ENCODE measurements at regions not wholly inside any gene's neighbourhood (a gene's known extent, or its start where the extent isn't known, plus 50 kb on each side); places are given as distances from the start of the nearest gene placed in this dataset.

DNA sequence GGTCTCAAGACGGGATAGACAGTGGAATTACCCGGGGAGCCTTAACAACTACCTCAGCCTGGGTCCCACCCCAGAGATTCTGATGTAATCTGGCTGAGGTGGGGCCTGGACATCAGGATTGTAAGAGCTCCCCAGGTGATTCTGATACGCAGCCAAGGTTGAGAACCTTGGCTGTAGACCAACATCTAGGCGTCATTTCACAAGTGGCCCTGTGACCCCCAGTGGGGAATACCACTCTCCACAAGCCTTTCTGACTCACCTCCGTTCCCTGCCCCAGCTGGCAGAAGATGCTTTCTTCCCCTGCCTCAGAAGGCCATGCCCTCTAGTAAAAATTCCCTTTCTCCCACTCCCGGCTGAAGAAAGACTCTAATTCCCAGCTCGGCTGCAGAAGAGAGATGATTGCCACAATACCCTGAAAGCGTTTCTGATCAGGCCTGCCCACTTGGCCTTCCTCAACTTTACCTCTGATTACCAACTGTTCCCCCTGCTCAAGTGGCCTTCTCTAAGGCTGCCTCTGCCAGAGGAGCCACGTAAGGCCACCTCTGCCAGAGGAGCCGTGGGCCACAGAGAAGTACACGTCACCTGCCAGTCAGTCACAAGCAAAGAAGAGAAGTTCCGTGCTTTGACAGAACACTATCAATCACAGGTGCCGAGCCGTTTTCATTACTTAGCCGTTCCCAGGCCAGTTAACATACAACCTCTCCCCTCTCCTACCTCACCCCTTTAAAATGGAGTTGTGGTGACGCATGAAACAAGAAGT is 116.8 kb upstream of the PKDCC start:
- Mint-ChIP-seq H3K36me3 (no peaks in the 10 kb centered on the region), H3K4me3 (no peak overlapping the region), H3K27ac (no peak overlapping the region), H3K27me3 (peaks cover 25% of the 10 kb centered on the region), H3K4me1 (ENCODE audit: unreplicated experiment) (peaks cover 62% of the 10 kb centered on the region), H3K9me3 (peaks cover 3% of the 10 kb centered on the region)
- DNase-seq (ENCODE audit: extremely low spot score, unreplicated experiment) = no peak
- TF ChIP-seq, protein P1, sequence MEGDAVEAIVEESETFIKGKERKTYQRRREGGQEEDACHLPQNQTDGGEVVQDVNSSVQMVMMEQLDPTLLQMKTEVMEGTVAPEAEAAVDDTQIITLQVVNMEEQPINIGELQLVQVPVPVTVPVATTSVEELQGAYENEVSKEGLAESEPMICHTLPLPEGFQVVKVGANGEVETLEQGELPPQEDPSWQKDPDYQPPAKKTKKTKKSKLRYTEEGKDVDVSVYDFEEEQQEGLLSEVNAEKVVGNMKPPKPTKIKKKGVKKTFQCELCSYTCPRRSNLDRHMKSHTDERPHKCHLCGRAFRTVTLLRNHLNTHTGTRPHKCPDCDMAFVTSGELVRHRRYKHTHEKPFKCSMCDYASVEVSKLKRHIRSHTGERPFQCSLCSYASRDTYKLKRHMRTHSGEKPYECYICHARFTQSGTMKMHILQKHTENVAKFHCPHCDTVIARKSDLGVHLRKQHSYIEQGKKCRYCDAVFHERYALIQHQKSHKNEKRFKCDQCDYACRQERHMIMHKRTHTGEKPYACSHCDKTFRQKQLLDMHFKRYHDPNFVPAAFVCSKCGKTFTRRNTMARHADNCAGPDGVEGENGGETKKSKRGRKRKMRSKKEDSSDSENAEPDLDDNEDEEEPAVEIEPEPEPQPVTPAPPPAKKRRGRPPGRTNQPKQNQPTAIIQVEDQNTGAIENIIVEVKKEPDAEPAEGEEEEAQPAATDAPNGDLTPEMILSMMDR (conservative IDR thresholded peaks at IDR 0.05) = no peak

DNA sequence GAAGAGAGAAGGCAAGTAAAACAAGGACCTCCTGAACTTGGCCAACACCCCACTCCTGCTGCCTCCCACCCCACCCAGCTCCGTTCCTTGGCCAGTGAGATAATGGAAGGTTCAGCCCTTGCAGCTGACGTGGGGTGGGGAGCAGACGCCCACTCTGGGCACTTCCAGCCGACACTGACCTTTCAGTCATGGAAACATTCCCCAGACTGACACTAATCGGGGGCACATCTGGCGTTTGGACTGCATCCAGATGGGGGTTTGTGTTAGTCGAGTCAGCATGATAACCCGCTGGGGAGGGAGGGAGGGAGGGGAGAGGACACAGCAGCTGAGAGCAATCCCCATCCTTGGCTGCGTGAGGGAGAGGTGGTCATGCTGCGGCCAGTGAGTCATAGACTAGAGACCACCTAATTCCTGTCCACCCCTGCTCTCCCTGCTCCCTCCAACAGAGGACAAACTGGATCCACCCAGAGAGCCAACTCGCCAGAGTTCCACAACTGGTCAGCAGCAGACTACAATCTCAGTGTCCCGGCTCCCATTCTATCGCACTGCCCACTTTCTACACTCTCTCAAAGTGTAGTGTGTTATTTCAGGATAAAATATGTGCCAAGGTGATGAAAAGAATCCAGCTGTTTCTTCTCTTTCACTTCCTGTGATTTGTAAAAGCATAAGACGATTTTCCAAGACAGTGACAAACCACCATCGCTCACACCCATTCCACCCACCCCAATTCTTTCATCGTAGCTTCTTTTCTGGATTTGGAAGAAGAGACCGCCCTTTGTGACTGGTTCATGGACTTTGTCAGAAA is 115.4 kb upstream of the PKDCC start:
- Mint-ChIP-seq H3K36me3 (no peaks in the 10 kb centered on the region), H3K9me3 (peaks cover 3% of the 10 kb centered on the region), H3K4me3 (peak overlapping the region; percentile 52), H3K27me3 (peaks cover 25% of the 10 kb centered on the region), H3K4me1 (ENCODE audit: unreplicated experiment) (peaks cover 71% of the 10 kb centered on the region), H3K27ac (no peak overlapping the region)
- peak; percentile 77 for DNase-seq (ENCODE audit: extremely low spot score, unreplicated experiment)
- TF ChIP-seq, protein P1 (conservative IDR thresholded peaks at IDR 0.05) = no peak

DNA sequence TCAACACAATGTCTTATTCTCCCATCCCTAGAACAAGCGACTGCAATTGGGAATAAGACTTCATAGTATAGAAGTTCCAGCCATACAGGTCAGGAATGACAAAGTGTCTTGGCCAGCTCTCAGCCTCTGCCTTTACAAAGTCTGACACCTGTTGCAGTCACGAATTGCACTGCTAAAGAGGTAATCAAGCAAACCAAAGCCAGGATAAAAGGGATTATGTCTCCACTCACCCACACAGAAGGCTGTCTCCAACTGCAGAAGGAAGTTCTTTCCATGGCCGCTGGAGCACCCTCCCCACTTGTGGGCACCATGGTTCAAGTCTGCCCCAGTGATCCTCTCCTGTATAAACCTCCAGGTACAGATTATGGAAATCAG is 114.8 kb upstream of the PKDCC start:
- Mint-ChIP-seq H3K4me1 (ENCODE audit: unreplicated experiment) (peaks cover 74% of the 10 kb centered on the region), H3K27ac (no peak overlapping the region), H3K4me3 (peak overlapping the region; percentile 32), H3K36me3 (no peaks in the 10 kb centered on the region), H3K27me3 (peaks cover 23% of the 10 kb centered on the region), H3K9me3 (peaks cover 3% of the 10 kb centered on the region)
- TF ChIP-seq, protein P1 (conservative IDR thresholded peaks at IDR 0.05) = no peak
- DNase-seq (ENCODE audit: extremely low spot score, unreplicated experiment) = no peak

DNA sequence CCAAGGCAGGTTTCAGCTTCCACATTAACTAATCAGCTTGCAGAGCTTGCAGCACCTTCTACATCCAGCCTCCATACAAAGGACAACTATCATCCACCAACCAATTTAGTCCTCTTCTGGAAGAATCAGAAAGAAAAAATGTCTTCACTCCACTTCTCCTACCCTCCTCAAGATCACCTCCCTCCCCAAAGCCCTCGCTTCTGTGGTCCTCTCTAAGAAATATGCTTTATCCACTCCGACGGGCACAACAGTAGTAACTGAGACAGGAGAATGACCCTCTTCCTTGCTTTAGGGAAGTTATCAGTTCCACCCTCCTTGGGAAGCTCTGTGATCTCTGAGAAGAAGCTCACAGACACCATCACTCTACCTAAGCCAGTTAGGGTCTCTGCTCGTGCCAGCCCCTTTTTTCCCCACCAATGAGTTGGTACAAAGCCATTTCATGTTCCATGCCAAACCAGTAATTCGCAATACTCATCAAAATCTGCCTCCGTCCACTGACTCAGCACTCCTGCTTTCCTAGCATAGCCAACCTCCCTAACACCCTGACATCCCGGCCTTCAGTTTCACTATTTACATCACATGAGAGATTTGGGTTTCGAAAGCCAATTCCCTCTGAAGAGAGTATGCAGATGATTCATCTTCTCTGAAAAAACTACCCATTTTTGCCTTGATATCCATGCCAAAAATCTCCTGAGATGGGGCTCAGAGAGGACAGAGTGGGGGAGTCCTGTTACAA is 114.1 kb upstream of the PKDCC start:
- H3K36me3 Mint-ChIP-seq = no peaks in the 10 kb centered on the region
- DNase-seq (ENCODE audit: extremely low spot score, unreplicated experiment) = no peak
- peaks cover 74% of the 10 kb centered on the region for H3K4me1 Mint-ChIP-seq (ENCODE audit: unreplicated experiment)
- TF ChIP-seq, protein P1 (conservative IDR thresholded peaks at IDR 0.05) = no peak
- peaks cover 3% of the 10 kb centered on the region for H3K9me3 Mint-ChIP-seq
- H3K27me3 Mint-ChIP-seq = peaks cover 22% of the 10 kb centered on the region
- peak overlapping the region; percentile 26 for H3K4me3 Mint-ChIP-seq
- no peak overlapping the region for H3K27ac Mint-ChIP-seq

DNA sequence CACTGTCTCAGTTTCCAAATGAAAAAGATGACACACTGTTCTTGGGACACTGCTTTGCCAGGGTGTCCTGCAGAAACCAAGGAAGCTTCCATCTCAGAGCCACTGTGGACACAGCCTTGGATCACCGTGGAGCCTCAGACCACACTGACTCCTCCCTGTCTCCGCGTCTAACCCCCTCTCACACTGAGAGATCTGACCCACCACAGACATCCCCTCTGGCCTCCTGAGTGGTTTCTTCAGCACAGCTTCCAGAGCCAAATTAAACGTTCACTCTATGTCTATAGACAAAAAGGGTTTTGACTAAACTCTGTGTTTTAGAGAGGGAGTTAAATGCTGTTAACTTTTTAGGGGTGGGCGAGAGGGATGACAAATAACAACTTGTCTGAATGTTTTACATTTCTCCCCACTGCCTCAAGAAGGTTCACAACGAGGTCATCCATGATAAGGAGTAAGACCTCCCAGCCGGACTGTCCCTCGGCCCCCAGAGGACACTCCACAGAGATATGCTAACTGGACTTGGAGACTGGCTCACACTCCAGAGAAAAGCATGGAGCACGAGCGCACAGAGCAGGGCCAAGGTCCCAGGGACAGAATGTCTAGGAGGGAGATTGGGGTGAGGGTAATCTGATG is 113.4 kb upstream of the PKDCC start:
- Mint-ChIP-seq H3K4me3 (peak overlapping the region; percentile 22), H3K9me3 (peaks cover 3% of the 10 kb centered on the region), H3K27me3 (peaks cover 26% of the 10 kb centered on the region), H3K4me1 (ENCODE audit: unreplicated experiment) (peaks cover 77% of the 10 kb centered on the region), H3K27ac (no peak overlapping the region), H3K36me3 (no peaks in the 10 kb centered on the region)
- DNase-seq (ENCODE audit: extremely low spot score, unreplicated experiment) = no peak
- TF ChIP-seq, protein P1 (conservative IDR thresholded peaks at IDR 0.05) = no peak

Measured in type B pancreatic cell (in vitro differentiated cells).